Calu3 (cell line): ENCODE measurements at regions not wholly inside any gene's neighbourhood (a gene's known extent, or its start where the extent isn't known, plus 50 kb on each side); places are given as distances from the start of the nearest gene placed in this dataset.

ENCODE experiments used
- BruUV-seq: library from RNA; stranded (reverse); fragments of 400-500 nt; replicated peaks from 2 replicates; lab custom pipeline; 2021; lab: Mats Ljungman, UMichigan
- CTCF ChIA-PET: fragments of 300-600 bp; sonication (Branson Sonifier 250); formaldehyde crosslinking; loops from one replicate; lab custom pipeline; 2022; ENCODE audit warnings: antibody characterized with exemption; lab: Charles Lee
- DNase-seq: peaks from one replicate; pipeline ENCODE4 v3.0.0; 2022
- H3K27ac Mint-ChIP-seq: one replicate; pipeline ENCODE4 v1.8.0; 2022; ENCODE audit warnings: mixed read lengths; ENCODE audit not compliant: unreplicated experiment
- H3K27me3 Mint-ChIP-seq: one replicate; pipeline ENCODE4 v1.8.0; 2022; ENCODE audit warnings: mixed read lengths; ENCODE audit not compliant: unreplicated experiment
- H3K36me3 Mint-ChIP-seq: one replicate; pipeline ENCODE4 v1.8.0; 2022; ENCODE audit warnings: mild to moderate bottlenecking, moderate library complexity, mixed read lengths; ENCODE audit not compliant: insufficient read depth, unreplicated experiment
- H3K4me1 Mint-ChIP-seq: one replicate; pipeline ENCODE4 v1.8.0; 2022; ENCODE audit warnings: mild to moderate bottlenecking, low read depth, mixed read lengths; ENCODE audit not compliant: unreplicated experiment
- H3K4me3 Mint-ChIP-seq: one replicate; pipeline ENCODE4 v1.8.0; 2022; ENCODE audit warnings: mild to moderate bottlenecking, low read depth, moderate library complexity, mixed read lengths; ENCODE audit not compliant: unreplicated experiment
- H3K9me3 Mint-ChIP-seq: one replicate; pipeline ENCODE4 v1.8.0; 2022; ENCODE audit warnings: low read depth, mixed read lengths; ENCODE audit not compliant: unreplicated experiment
- intact Hi-C: fragments of 100-400 bp; cut with micrococcal nuclease; formaldehyde crosslinking; loops from one replicate; pipeline ENCODE4 v1.10.0; 2022; ENCODE audit not compliant: unreplicated experiment
- TF ChIP-seq, protein P1 (sequence below): fragments of 200-600 bp; IDR thresholded peaks from one replicate; pipeline ENCODE4 v1.8.0; 2022; ENCODE audit warnings: antibody characterized with exemption; ENCODE audit not compliant: unreplicated experiment

DNA sequence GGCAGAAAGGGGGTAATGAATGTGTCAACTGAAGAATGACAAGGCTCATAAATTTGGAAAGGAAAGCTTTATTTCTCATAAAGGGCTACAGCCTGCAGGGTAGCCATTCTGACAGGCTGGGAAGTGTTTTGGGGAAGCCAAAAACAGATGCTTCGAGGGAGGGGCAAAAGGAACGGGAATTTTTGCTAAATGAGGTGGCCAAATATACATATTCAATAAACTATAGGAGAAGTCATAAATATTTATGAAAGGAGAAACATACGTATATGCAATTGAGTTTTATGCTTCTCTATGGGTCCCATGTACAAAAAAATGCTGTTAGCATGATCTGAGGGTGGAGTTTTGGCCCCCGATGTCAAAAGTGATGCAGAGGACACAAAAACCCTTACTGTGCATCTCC lies 180.7 kb downstream of the FNDC1 start:
- BruUV-seq: no TSS peak
- no peak for DNase-seq
- Mint-ChIP-seq H3K9me3 (no peaks in the 10 kb centered on the region), H3K27me3 (peaks cover 94% of the 10 kb centered on the region), H3K36me3 (no peaks in the 10 kb centered on the region), H3K4me3 (no peak overlapping the region), H3K27ac (no peak overlapping the region), H3K4me1 (no peaks in the 10 kb centered on the region)
- CTCF ChIA-PET: interaction anchor here (0.7 kb wide), 1 partner anchor 831 kb away, joined by 4 read pairs; no protein-coding TSS in a partner anchor
- TF ChIP-seq, protein P1, sequence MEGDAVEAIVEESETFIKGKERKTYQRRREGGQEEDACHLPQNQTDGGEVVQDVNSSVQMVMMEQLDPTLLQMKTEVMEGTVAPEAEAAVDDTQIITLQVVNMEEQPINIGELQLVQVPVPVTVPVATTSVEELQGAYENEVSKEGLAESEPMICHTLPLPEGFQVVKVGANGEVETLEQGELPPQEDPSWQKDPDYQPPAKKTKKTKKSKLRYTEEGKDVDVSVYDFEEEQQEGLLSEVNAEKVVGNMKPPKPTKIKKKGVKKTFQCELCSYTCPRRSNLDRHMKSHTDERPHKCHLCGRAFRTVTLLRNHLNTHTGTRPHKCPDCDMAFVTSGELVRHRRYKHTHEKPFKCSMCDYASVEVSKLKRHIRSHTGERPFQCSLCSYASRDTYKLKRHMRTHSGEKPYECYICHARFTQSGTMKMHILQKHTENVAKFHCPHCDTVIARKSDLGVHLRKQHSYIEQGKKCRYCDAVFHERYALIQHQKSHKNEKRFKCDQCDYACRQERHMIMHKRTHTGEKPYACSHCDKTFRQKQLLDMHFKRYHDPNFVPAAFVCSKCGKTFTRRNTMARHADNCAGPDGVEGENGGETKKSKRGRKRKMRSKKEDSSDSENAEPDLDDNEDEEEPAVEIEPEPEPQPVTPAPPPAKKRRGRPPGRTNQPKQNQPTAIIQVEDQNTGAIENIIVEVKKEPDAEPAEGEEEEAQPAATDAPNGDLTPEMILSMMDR: no peak
- intact Hi-C loops: no loop called here

DNA sequence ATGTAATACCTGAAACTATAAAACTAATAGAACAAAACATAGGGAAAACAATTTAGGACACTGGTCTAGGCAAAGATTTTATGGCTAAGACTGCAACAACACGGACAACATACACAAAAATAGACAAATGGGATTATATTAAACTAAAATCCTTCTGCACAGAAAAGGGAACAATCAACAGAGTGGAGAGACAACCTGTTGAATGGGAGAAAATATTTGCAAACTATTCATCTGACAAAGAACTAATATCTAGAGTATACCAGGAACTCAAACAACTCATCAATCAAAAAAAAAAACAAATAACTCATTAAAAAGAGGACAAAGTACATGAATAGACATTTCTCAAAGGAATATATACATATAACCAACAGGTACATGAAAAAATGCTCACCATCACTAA lies 174.5 kb downstream of the FNDC1 start:
- Mint-ChIP-seq H3K27ac (no peak overlapping the region), H3K4me1 (no peaks in the 10 kb centered on the region), H3K9me3 (no peaks in the 10 kb centered on the region), H3K4me3 (no peak overlapping the region), H3K36me3 (no peaks in the 10 kb centered on the region), H3K27me3 (peaks cover 33% of the 10 kb centered on the region)
- intact Hi-C loops: loop anchor here (1.0 kb wide), 1 partner anchor 43 kb away; no protein-coding TSS in a partner anchor
- no TSS peak for BruUV-seq
- CTCF ChIA-PET: no interaction called here
- DNase-seq: no peak
- TF ChIP-seq, protein P1: no peak

DNA sequence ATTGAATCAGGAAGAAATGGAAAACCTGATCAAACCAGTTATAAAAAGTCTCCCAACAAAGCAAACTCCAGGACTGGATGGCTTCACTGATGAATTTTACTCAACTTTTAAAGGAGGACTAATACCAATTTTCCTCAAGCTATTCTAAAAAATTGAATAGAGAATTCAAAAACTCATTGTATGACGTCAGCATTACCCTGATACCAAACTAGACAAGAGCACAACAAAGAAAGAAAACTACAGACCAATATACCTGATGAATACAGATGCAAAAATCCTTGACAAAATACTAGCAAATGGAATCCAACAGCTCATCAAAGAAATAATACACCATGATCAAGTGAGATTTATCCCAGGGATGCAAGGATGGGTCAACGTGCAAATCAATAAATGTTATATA lies 172.9 kb downstream of the FNDC1 start:
- TF ChIP-seq, protein P1: no peak
- Mint-ChIP-seq H3K27ac (no peak overlapping the region), H3K9me3 (no peaks in the 10 kb centered on the region), H3K27me3 (peaks cover 21% of the 10 kb centered on the region), H3K4me1 (no peaks in the 10 kb centered on the region), H3K36me3 (no peaks in the 10 kb centered on the region), H3K4me3 (no peak overlapping the region)
- DNase-seq: no peak
- BruUV-seq: no TSS peak
- intact Hi-C loops: no loop called here
- CTCF ChIA-PET: no interaction called here

DNA sequence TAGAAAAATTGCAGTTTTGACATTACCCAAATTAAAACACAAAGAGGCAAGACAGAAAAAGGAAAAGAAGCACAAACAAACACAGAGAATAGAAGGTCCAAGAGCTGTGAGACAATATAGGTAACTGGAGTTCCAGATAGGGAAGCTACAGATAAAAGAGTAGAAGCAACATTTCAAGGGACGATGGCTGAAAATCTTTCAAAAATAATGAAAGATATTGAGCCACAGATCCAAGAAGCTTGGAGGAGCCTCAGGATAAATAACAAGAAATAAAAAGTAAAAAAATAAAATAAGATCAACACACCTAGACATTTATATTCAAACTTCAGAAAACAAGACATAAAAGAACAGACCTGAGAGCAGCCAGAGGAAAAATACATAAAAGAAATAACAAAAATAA lies 164.9 kb downstream of the FNDC1 start:
- Mint-ChIP-seq H3K27ac (no peak overlapping the region), H3K27me3 (peaks cover 24% of the 10 kb centered on the region), H3K36me3 (no peaks in the 10 kb centered on the region), H3K4me1 (no peaks in the 10 kb centered on the region), H3K9me3 (peaks cover 11% of the 10 kb centered on the region), H3K4me3 (no peak overlapping the region)
- intact Hi-C loops: no loop called here
- no TSS peak for BruUV-seq
- TF ChIP-seq, protein P1: no peak
- CTCF ChIA-PET: no interaction called here
- DNase-seq: no peak
